Fibroblast of skin of back (primary cell): ENCODE measurements at regions not wholly inside any gene's neighbourhood (a gene's known extent, or its start where the extent isn't known, plus 50 kb on each side); places are given as distances from the start of the nearest gene placed in this dataset.

Source experiments
- DNase-seq: peaks from one replicate; pipeline ENCODE4 v3.0.0-alpha.2; 2013

GRCh38 chr7:15801041-15801440 lies 114.6 kb upstream of the MEOX2 start:
- DNase-seq = peak; percentile 18

DNA sequence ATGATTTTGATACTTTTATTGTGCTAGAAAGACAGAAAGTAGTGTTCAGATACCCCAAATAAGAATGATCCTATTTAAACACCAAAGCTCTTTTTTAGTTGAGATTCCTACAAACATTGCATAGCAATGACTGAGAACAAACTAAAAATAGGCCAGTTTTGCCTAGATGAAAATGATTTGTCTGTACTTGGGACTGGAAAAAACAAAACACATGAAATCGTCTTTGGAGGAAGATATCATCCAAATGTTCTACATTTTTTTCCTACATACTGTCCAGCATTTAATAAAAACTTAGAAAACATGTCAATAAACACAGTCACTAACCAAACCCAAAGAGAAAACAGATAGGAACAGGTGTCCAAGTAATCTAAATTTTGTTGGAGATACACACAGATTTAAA lies 111.6 kb upstream of the MEOX2 start:
- DNase-seq = no peak

GRCh38 chr7:15795393-15795792 lies 108.9 kb upstream of the MEOX2 start:
- DNase-seq = no peak

- no peak for DNase-seq
Measured at GRCh38 chr7:15794801-15795200, 108.3 kb upstream of the MEOX2 start.

DNA sequence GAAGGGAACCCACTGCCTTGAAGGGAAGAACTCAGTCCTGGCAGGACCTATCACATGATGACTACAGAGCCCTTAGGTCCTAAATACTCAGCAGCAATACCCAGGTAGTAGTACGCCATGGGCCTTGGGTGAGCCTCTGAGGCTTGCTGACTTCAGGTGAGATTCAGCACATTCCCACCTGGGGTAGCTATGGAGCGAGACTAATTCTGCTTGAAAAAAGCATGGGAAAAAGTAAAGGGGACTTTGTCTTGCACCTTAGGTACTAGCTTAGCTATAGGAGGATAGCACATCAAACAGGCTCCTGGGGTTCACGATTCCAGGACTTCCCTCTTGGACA lies 98.2 kb upstream of the MEOX2 start:
- DNase-seq = no peak

DNA sequence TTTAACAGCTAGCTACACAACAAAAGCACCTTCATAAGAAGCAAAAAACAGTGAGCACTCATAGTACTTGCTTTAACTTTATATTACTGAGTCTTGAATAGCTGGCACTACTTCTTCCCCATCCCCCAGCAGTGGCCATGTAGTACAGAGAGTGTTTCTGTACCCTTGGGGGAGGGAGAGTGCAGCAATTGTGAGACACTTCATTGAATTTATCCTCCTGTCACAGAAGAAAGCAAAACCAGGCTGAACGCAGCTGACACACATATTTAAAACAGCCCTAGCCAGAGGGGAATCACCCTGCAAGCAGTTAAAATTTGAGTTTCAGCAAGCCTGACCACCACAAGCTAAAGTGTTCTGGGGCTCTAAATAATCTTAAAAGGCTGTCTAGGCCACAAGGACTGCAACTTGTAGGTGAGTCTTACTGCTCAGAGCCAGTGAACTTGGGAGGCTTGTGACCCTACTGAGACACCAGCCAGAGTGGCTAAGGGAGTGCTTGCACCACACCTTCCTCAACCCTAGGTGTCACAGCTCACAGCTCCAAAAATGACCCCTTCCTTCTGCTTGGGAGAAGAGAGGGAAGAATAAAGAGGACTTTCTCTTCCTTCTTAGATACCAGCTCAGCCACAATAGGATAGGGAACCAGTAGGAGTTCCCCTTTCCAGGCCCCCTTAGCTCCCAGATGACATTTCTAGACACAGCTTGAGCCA lies 97.7 kb upstream of the MEOX2 start:
- DNase-seq = no peak

DNA sequence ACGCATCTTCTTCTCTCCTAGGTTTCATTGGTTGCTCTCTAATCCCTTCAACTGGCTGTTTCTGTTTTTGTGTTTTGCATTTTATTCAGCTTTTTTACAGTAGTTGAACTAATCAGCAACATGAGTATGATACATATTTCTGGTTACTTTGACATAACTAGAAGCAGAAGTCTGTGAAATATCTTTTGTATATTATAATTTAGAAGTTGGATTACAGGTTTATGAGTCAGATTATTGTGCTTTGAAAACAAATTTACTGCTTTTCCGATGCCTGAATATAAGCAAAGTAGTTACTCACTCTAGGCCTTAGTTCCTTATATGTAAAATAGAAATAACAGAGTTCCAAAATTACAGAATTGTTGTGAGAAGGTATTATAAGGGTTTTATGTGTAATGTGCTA lies 96.2 kb upstream of the MEOX2 start:
- no peak for DNase-seq

- DNase-seq = no peak
Measured at GRCh38 chr7:15781944-15782343, 95.5 kb upstream of the MEOX2 start.

DNA sequence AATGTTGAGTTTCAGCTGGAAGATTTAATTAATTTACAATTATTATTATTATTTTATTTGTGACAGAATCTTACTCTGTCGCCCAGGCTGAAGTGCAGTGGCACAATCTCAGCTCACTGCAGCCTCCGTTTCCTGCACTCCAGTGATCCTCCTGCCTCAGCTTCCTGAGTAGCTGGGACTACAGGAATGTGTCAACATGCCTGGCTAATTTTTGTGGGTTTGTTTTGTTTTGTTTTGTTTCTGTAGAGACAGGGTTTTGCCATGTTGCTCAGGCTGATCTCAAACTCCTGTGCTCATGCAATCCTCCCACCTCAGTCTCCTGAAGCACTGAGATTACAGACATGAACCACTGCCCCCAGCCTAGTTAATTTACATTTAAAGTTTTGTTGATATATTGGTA lies 93.8 kb upstream of the MEOX2 start:
- peak; percentile 83 for DNase-seq

DNA sequence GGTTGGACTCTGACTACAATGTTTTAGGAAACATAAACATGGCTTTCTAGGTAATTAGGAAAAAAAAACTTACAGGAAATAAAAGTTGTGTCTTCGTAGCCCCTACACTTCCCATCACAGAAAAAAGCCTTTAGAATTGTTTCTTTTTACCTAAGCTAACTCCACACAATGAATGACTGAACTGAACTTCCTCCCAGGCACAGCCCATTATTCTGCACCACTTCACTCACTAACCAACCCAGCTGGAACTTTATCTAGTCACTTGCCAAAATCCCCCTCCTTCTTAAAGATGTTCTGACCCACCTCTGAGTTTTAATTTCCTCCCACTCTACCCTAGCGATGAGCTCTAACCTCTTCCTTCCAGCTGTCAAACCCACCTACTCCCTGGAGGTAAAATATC lies 91.7 kb upstream of the MEOX2 start:
- DNase-seq = no peak

DNA sequence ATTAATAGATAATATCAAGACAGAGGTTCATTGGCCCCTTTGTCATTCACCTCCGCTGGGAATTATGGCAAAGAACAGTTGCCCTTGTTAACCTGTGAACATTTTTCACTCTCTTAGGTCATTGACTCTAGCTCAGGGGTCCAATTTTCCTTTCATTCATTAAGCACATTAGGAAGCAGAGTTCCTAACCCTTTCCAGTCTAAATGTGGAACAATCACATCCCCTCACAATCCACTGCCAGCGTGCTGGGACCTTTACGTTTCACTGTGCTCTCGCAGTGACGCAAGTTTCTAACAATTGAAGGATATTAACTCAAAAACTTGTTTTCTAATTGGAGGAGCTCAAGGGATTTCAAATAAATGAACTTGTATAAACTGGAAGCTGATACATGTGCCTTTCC lies 79.3 kb upstream of the MEOX2 start:
- DNase-seq = no peak

GRCh38 chr7:15764851-15765382 lies 78.4 kb upstream of the MEOX2 start:
- no peak for DNase-seq

GRCh38 chr7:15764010-15764409 lies 77.5 kb upstream of the MEOX2 start:
- DNase-seq = no peak

DNA sequence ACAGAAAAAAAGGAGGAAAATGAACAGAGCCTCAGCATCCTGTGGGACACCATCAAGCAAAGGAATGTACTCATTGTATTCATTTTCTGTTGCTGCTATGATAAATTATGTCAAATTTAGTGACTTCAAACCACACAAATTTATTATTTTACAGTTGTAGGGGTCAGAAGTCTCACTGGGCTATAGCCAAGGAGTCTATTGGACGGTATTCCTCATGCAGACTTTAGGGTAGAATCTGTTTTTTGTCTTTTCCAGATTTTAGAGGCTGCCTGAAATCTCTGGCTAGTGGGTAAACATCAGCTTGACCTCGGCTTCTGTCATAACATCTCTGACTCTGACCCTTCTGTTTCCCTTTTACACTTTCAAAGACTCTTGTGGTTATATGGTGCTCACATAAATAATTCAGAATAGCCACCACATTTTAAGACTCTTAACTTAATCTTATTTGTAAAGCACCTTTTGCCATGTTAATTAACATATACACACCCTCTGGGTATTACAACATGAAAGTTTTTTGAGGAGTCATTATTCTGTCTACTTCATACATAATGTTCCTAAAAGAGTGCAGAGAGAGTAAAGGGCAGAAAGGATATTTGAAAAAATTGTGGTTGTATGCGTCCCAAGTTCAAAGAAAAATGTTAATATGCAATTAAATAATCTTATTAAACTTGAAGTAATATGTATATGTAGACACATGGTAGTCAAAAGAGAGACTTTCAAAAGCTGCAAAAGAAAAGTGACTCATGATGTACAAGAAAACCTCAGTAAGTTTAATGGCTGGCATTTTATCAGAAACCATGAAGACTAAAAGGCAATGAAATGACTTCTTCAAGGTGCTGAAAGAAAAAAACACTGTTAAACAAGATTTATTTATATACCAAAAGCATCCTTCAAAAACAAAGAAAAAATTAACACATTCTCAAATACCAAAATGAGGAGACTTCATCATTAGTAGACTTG lies 70.8 kb upstream of the MEOX2 start:
- DNase-seq = no peak

GRCh38 chr7:15755061-15755460 lies 68.6 kb upstream of the MEOX2 start:
- peak; percentile 91 for DNase-seq

GRCh38 chr7:15753887-15754579 lies 67.5 kb upstream of the MEOX2 start:
- peak; percentile 89 for DNase-seq

- peak; percentile 60 for DNase-seq
Measured at GRCh38 chr7:15752377-15752776, 65.9 kb upstream of the MEOX2 start.

DNA sequence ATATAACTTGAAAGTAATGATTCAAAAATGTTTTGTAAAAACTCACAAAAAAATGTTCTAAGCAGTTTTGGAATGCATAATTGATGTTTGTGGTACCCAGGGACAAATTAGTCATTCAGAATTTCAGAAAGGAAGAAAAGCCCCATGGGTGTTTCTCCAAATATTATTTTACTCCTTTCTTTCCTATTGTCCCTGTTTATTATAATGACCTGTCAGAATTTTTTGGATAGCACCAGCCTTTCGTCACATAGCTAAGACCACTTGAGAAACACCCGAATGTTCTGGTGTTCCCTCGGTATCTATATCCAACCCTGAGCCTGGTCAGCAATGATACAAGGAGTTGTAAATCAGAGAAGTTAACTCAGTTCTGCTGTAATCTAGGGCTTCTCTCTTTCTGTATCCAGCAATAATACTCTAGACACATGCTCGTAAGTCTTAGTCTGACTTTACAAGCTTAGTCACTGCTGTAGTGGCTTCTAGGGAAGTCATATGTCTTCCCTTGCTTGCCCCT lies 64.8 kb upstream of the MEOX2 start:
- DNase-seq = peak; percentile 97

GRCh38 chr7:15750727-15751126 lies 64.2 kb upstream of the MEOX2 start:
- DNase-seq = no peak

DNA sequence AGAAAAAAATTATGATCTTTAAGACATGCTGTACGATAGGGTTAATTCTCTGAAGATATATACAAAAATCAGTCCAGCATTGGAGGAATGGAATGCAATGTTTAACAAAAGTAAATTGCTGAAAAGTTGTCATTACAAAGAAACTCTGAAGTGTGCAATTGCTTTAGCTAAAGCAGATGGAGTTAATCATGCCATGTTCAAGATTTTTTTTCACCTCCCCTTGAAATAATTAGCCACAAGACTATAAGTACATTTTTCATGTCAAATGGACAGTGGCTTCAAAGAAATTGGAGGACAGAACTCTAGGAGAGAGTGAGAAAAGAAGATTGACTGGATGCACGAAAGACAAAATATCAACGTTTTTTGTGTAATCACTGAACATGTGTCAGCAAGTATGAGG lies 63.1 kb upstream of the MEOX2 start:
- no peak for DNase-seq

- DNase-seq = no peak
Measured at GRCh38 chr7:15747712-15748111, 61.2 kb upstream of the MEOX2 start.

DNA sequence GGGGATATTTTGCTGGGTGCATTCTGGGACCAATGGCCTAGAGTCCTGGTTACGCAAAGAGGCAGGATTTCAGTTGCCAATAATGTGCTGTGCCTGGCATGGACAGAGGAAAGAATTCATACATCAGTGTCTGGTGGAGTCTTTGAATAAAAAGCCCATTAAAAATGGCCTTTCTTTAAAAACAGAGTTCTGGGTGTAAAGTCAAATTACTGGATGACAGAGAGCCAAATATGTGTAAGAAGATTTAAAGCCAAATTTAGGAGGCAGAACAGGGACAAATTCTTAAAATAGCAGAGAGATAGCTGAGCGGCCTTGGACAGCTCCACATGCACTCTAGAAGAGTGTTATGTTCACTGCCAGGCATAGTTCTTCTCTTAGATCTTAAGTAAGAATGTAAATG lies 60.8 kb upstream of the MEOX2 start:
- DNase-seq = peak; percentile 62

DNA sequence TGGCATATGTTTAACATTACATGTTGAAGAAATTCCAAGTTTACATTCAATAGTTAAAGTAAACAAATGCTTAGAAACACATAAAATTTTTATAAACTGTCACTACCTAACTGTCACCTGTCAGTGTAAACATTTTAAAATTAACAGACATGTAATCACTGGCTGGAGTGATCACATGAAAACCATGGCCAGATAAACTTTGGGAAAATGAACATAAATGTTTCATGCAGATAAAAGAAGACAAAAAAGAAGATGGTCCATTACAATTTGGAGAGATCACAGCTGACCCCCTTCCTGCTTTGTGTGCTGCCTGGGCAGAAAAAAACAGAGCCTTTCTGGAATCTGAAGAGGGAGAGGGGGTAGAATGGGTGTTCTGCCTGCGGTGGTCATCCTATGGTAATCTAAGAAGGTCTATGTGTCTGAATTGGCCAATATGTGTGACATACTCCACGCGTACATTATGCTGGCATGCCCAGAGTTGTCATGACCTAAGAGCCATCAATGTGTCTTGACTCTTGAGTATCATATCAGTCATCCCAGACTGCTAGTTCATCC lies 57.5 kb upstream of the MEOX2 start:
- DNase-seq = no peak
